ENCODE measurements at regions not wholly inside any gene's neighbourhood (a gene's known extent, or its start where the extent isn't known, plus 50 kb on each side); places are given as distances from the start of the nearest gene placed in this dataset.
"Not testable (repeated sequence)": the region's sequence is repeated elsewhere in the genome, so short reads cannot be mapped to it uniquely, and the experiment has no call there.

- no peak for DNase-seq
These were observed 79.8 kb upstream of the CYRIA start for GRCh38 chr2:16745466-16745865.

GRCh38 chr2:16744521-16744920, 78.9 kb upstream of the CYRIA start:
- DNase-seq = no peak

DNA sequence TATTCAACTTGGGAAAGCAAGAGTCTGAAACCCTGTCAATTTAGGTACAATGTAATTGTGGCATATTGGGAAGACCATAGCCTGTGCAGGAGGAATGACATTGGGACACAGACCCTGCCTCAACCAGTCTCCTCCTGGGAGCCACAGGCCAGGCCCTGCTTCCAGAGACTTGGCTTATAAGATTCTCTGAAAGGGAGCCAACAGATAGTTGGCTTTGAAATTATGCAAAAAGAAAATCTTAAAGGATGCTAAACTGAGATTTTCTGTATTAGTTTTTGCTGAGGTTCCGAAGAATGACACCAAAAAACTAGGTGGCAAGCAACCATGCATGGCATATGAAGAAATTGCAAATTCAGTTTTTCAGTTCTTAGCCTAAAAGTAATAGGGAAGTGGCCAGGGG, 76.4 kb upstream of the CYRIA start:
- DNase-seq = no peak

- DNase-seq = no peak
These were observed 75.9 kb upstream of the CYRIA start for GRCh38 chr2:16741498-16741897.

DNA sequence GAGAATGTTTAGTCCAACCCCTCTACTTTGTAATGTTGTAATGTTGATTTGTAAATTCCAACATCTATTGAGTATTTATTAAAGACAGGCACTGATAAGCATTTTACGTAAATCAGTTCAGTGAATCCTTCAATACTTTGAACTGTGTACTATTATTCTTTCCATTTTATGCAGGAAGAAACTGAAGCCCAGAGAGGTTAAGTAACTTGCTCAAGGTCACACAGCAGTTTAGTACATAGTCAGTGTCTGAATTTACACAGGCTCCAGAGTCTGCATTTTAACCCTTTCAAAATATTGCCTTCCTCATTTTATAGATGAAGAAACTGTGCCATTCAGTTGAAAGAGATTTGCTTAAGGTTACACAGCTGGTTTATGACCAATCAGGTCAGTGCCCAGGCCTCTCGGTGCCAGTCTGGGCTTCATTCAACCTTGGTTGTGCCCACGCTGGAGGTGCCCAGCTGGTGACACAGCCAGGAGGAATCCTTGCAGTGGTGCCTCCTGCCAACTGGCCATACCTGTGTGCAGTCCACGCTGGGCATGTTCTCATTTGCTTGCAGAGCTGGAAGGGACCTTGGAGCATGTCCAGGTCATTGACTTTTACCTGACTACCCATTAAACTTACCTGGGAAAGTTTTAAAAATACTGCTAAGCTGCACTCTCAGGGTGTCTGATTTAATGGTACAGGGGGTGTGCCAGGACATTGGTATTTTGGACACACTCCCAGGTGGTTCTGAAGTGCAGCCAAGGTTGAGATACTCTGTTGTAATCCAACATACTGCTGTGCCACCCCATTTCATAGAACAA, 74.3 kb upstream of the CYRIA start:
- no peak for DNase-seq

- DNase-seq = no peak
These were observed 73.0 kb upstream of the CYRIA start for GRCh38 chr2:16738361-16739225.

DNA sequence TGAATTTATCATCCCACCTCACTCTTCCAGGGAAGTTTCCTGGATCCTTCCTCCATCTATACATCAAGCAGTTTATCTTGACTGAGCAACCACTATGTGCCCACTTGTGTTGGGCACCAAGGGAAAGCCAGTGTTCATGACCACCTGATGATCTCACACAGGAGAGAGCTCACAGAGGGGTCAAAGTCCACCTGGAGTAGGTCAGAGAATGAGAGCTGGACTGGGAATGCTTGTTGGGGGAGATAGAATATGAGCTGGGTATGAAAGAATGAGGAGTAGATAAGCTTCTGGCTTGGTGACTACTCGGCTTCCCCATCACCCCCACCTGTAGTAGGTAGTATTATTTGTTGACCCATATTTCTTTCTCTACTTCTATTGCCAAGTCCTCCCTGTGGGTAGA, 72.2 kb upstream of the CYRIA start:
- no peak for DNase-seq

DNA sequence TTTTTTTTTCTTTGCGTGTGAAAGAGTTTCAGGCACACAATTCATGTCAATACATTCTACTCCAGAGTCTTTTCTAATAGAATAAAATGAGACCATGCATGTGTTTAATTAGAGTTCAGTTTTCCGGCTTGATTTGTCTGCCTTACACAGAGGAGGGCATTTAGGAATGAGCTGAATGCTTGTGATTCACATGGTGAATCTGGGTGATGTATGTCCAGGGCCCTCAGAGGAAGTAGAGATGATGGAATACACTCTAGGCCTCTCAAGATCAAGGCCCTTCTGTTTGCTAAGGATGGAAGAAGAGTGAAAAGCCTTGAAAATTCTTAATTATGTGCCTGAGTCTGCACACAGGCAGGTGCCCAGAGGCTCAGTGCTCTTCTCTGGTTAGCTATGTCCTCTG, 71.0 kb upstream of the CYRIA start:
- DNase-seq = no peak

- DNase-seq = no peak
These were observed 63.7 kb upstream of the CYRIA start for GRCh38 chr2:16729335-16729734.

GRCh38 chr2:16728351-16729136, 62.9 kb upstream of the CYRIA start:
- DNase-seq = no peak

DNA sequence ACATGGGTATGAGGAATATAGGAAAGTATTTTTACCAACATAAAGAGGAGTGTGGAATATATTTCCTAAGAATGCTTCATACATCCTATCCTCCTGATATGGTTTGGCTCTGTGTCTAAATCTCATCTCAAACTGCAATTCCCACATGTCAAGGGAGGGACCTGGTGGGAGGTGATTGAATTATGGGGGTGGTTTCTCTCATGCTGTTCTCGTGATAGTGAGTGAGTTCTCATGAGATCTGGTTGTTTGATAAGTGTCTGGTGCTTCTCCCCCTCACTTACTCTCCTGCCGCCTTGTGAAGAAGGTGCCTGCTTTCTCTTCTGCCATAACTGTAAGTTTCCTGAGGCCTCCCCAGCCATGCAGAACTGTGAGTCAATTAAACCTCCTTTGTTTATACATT, 62.2 kb upstream of the CYRIA start:
- not testable (repeated sequence) for DNase-seq

DNA sequence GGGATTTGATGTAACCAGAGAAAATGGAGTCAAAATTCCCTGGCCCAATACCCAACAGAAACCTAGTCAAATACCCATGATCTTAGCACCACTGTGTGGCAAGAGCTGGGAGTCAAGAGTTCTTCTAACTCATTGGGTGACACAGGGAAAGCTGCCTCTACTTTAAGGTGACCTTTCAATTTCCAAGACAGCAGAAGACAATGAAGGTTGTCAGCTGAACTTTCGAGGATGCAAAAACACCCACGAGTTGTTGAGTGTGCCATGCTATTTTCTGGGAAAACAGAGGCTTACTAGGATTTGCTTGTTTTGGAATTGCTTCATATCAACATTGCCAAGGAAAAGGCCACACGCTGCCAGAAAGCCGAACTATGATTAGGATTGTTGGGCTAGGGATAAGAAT, 61.6 kb upstream of the CYRIA start:
- no peak for DNase-seq

- no peak for DNase-seq
These were observed 60.9 kb upstream of the CYRIA start for GRCh38 chr2:16726577-16726976.

DNA sequence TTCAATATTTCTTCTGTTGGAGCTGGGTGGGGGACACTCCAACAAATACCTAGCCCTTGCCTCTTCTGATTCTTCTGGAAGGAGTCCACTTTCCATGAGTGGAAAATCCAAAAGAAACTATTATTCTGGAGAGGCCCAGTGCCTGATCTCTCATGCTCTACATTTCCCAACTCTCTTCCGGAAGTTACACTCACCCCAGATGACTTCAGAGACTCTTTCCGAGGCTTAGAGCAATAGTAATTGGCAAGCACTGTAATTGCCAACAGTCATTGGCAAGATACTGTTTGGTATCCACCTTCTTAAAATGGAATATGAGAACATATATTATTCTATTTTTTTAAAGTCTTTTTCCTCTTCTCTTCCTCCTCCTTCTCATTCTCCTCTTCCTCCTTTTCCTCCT, 60.5 kb upstream of the CYRIA start:
- DNase-seq = no peak

GRCh38 chr2:16725549-16725948, 59.9 kb upstream of the CYRIA start:
- no peak for DNase-seq

GRCh38 chr2:16722677-16723076, 57.0 kb upstream of the CYRIA start:
- no peak for DNase-seq

DNA sequence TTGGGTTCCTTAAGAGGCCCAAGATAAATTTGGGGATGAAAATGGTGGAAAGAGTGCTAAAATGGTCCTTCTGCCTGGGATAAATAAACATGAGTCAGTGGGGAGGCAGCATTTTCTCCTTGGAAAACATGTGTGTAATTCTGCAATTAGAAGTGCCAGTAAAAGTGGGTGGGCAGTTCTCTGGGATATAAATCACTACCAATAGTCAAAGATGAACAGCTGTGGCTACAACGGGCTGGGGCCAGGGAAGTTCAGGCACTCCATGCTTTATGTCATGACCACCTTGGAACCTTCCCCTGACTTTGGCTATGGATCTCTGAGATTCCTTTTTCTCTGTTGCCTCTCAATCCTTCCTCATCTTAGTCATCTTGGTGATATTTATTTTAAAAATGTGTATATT, 56.5 kb upstream of the CYRIA start:
- no peak for DNase-seq

DNA sequence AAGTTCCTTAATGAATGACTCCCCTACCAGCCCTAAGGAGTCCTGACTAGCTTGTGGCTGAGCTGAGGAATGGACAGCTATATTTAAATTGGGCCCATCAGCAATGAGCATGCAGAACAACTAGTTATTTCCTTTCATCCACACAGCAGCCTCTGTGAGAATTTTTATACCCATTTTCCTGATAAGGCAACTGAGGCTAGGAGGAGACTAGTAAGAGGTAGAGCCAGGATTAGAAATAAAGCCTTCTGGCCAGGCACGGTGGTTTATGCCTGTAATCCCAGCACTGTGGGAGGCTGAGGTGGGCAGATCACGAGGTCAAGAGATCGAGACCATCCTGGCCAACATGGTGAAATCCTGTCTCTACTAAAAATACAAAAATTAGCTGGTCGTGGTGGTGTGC, 55.9 kb upstream of the CYRIA start:
- not testable (repeated sequence) for DNase-seq

GRCh38 chr2:16720737-16721136, 55.1 kb upstream of the CYRIA start:
- not testable (repeated sequence) for DNase-seq

GRCh38 chr2:16719485-16719808, 53.8 kb upstream of the CYRIA start:
- no peak for DNase-seq

- DNase-seq = no peak
These were observed 53.2 kb upstream of the CYRIA start for GRCh38 chr2:16718576-16719484.

- DNase-seq = no peak
These were observed 51.8 kb upstream of the CYRIA start for GRCh38 chr2:16717477-16717876.
